GM12878 (cell line): ENCODE measurements at regions not wholly inside any gene's neighbourhood (a gene's known extent, or its start where the extent isn't known, plus 50 kb on each side); places are given as distances from the start of the nearest gene placed in this dataset.

ENCODE experiments used
- CTCF ChIP-seq, 3 experiments: IDR thresholded peaks in 2 of 3; conservative IDR thresholded peaks in 1 of 3; 2 replicates each; pipeline ENCODE4 v1.5.1; 2011; ENCODE audit warnings: low read depth in 3 of 3, low read length in 3 of 3, mild to moderate bottlenecking in 3 of 3, control low read depth in 2 of 3, moderate library complexity in 2 of 3, inconsistent platforms in 1 of 3, mixed read lengths in 1 of 3; ENCODE audit not compliant: control insufficient read depth in 2 of 3, insufficient read depth in 1 of 3; ENCODE audit errors: extremely low read depth in 1 of 3
- KDM1A ChIP-seq: fragments of 200-600 bp; sonication (generic); IDR thresholded peaks from 2 replicates; pipeline ENCODE4 v1.6.1; 2016; ENCODE audit warnings: borderline replicate concordance
- SIX5 ChIP-seq: IDR thresholded peaks from 2 replicates; pipeline ENCODE4 v1.6.1; 2011; ENCODE audit warnings: mild to moderate bottlenecking, low read depth, low read length, moderate library complexity; ENCODE audit not compliant: severe bottlenecking

GRCh38 chr15:29596266-29596665 is 226.0 kb downstream of the TJP1 start:
- TF ChIP-seq CTCF (IDR thresholded peaks at IDR 0.05 in 2 of 3, conservative IDR thresholded peaks at IDR 0.05 in 1 of 3; ENCODE audit: control insufficient read depth in 2 of 3, extremely low read depth in 1 of 3, insufficient read depth in 1 of 3, low read depth in 3 of 3, low read length in 3 of 3) (no peak), KDM1A (no peak), SIX5 (no peak)
